HS-27A (cell line): ENCODE measurements at regions not wholly inside any gene's neighbourhood (a gene's known extent, or its start where the extent isn't known, plus 50 kb on each side); places are given as distances from the start of the nearest gene placed in this dataset.
"Not testable (repeated sequence)": the region's sequence is repeated elsewhere in the genome, so short reads cannot be mapped to it uniquely, and the experiment has no call there.

Source experiments
- DNase-seq: peaks from one replicate; pipeline ENCODE4 v3.0.0-alpha.2; 2012; ENCODE audit warnings: low read depth, missing footprints

- no peak for DNase-seq
Observed at GRCh38 chr9:90464978-90465377, 177.6 kb downstream of the DIRAS2 start.

GRCh38 chr9:90466441-90466840 lies 176.2 kb downstream of the DIRAS2 start:
- DNase-seq = no peak

- no peak for DNase-seq
Observed at GRCh38 chr9:90469435-90469834, 173.2 kb downstream of the DIRAS2 start.

- DNase-seq = no peak
Observed at GRCh38 chr9:90469865-90470387, 172.7 kb downstream of the DIRAS2 start.

GRCh38 chr9:90476058-90476457 lies 166.6 kb downstream of the DIRAS2 start:
- DNase-seq = no peak

GRCh38 chr9:90477535-90477934 lies 165.1 kb downstream of the DIRAS2 start:
- no peak for DNase-seq

- DNase-seq = no peak
Observed at GRCh38 chr9:90478821-90479220, 163.8 kb downstream of the DIRAS2 start.

GRCh38 chr9:90485028-90485427 lies 157.6 kb downstream of the DIRAS2 start:
- DNase-seq = no peak

- DNase-seq = no peak
Observed at GRCh38 chr9:90489066-90489465, 153.6 kb downstream of the DIRAS2 start.

- DNase-seq = no peak
Observed at GRCh38 chr9:90499761-90500160, 142.9 kb downstream of the DIRAS2 start.

- DNase-seq = no peak
Observed at GRCh38 chr9:90502134-90502533, 140.5 kb downstream of the DIRAS2 start.

GRCh38 chr9:90504486-90504885 lies 138.1 kb downstream of the DIRAS2 start:
- DNase-seq = no peak

GRCh38 chr9:90505695-90506094 lies 136.9 kb downstream of the DIRAS2 start:
- no peak for DNase-seq

- not testable (repeated sequence) for DNase-seq
Observed at GRCh38 chr9:90506402-90506801, 136.2 kb downstream of the DIRAS2 start.

GRCh38 chr9:90507621-90508020 lies 135.0 kb downstream of the DIRAS2 start:
- DNase-seq = no peak

- DNase-seq = no peak
Observed at GRCh38 chr9:90508940-90509339, 133.7 kb downstream of the DIRAS2 start.

GRCh38 chr9:90511711-90512110 lies 130.9 kb downstream of the DIRAS2 start:
- no peak for DNase-seq

GRCh38 chr9:90514877-90515276 lies 127.7 kb downstream of the DIRAS2 start:
- DNase-seq = no peak

- no peak for DNase-seq
Observed at GRCh38 chr9:90515510-90515909, 127.1 kb downstream of the DIRAS2 start.

GRCh38 chr9:90517103-90517502 lies 125.5 kb downstream of the DIRAS2 start:
- no peak for DNase-seq

GRCh38 chr9:90521811-90522570 lies 120.6 kb downstream of the DIRAS2 start:
- DNase-seq = no peak

GRCh38 chr9:90523958-90524357 lies 118.7 kb downstream of the DIRAS2 start:
- DNase-seq = no peak

GRCh38 chr9:90526386-90526785 lies 116.2 kb downstream of the DIRAS2 start:
- no peak for DNase-seq

GRCh38 chr9:90536094-90536493 lies 106.5 kb downstream of the DIRAS2 start:
- not testable (repeated sequence) for DNase-seq
